Trophoblast cell (in vitro differentiated cells and primary cell): ENCODE measurements at regions not wholly inside any gene's neighbourhood (a gene's known extent, or its start where the extent isn't known, plus 50 kb on each side); places are given as distances from the start of the nearest gene placed in this dataset.

Experiments
- DNase-seq, 2 donors: peaks; one replicate each; pipeline ENCODE4 v3.0.0-alpha.2; 2016
- H2AFZ ChIP-seq: 2 replicates; pipeline ENCODE4 v1.6.1; 2013; ENCODE audit warnings: low read length, moderate library complexity, mild to moderate bottlenecking; ENCODE audit not compliant: insufficient read depth, poor library complexity
- H2AK5ac ChIP-seq: 2 replicates; pipeline ENCODE4 v1.6.1; 2013; ENCODE audit warnings: mild to moderate bottlenecking, low read length
- H2BK120ac ChIP-seq: 2 replicates; pipeline ENCODE4 v1.6.1; 2013; ENCODE audit warnings: low read length, mild to moderate bottlenecking, moderate library complexity; ENCODE audit not compliant: insufficient read depth, poor library complexity
- H2BK12ac ChIP-seq: 2 replicates; pipeline ENCODE4 v1.6.1; 2013; ENCODE audit warnings: mild to moderate bottlenecking, low read length, moderate library complexity
- H2BK5ac ChIP-seq: 2 replicates; pipeline ENCODE4 v1.6.1; 2013; ENCODE audit warnings: low read length, low read depth, moderate library complexity, mild to moderate bottlenecking; ENCODE audit not compliant: poor library complexity
- H3K14ac ChIP-seq: 2 replicates; pipeline ENCODE4 v1.6.1; 2013; ENCODE audit warnings: mild to moderate bottlenecking, low read length
- H3K18ac ChIP-seq: 2 replicates; pipeline ENCODE4 v1.6.1; 2013; ENCODE audit warnings: mild to moderate bottlenecking, low read length
- H3K23ac ChIP-seq: 2 replicates; pipeline ENCODE4 v1.6.1; 2013; ENCODE audit warnings: low read length
- H3K27ac ChIP-seq: 2 replicates; pipeline ENCODE4 v1.5.1; 2013; ENCODE audit warnings: low read depth, mild to moderate bottlenecking, inconsistent platforms, low read length, moderate library complexity
- H3K27me3 ChIP-seq: 2 replicates; pipeline ENCODE4 v1.6.1; 2013; ENCODE audit warnings: inconsistent platforms, mild to moderate bottlenecking, low read length, moderate library complexity; ENCODE audit not compliant: insufficient read depth
- H3K36me3 ChIP-seq, 2 experiments: 1 replicate in 1 of 2; 2 replicates in 1 of 2; pipeline ENCODE4 v1.6.1; 2013; ENCODE audit warnings: low read length in 2 of 2, mild to moderate bottlenecking in 2 of 2, moderate library complexity in 1 of 2; ENCODE audit not compliant: insufficient read depth in 2 of 2, control insufficient read depth in 1 of 2
- H3K4ac ChIP-seq: 2 replicates; pipeline ENCODE4 v1.6.1; 2013; ENCODE audit warnings: low read depth, mild to moderate bottlenecking, low read length, moderate library complexity
- H3K4me1 ChIP-seq, 2 experiments: 1 replicate in 1 of 2; 2 replicates in 1 of 2; pipeline ENCODE4 v1.6.1; 2013; ENCODE audit warnings: low read length in 2 of 2, mild to moderate bottlenecking in 2 of 2, moderate library complexity in 1 of 2; ENCODE audit not compliant: insufficient read depth in 2 of 2, control insufficient read depth in 1 of 2
- H3K4me2 ChIP-seq: 2 replicates; pipeline ENCODE4 v1.6.1; 2013; ENCODE audit warnings: inconsistent platforms, mild to moderate bottlenecking, low read length, moderate library complexity
- H3K4me3 ChIP-seq: 2 replicates; pipeline ENCODE4 v1.5.1; 2013; ENCODE audit warnings: mild to moderate bottlenecking, low read depth, low read length, inconsistent platforms
- H3K79me1 ChIP-seq: one replicate; pipeline ENCODE4 v1.6.1; 2013; ENCODE audit warnings: low read length
- H3K79me2 ChIP-seq: 2 replicates; pipeline ENCODE4 v1.6.1; 2013; ENCODE audit warnings: low read length, mild to moderate bottlenecking; ENCODE audit not compliant: control insufficient read depth, insufficient read depth, poor library complexity
- H3K9ac ChIP-seq: 2 replicates; pipeline ENCODE4 v1.6.1; 2013; ENCODE audit warnings: mild to moderate bottlenecking, low read length
- H3K9me3 ChIP-seq: 2 replicates; pipeline ENCODE4 v1.6.1; 2013; ENCODE audit warnings: low read depth, mild to moderate bottlenecking, control low read depth, inconsistent platforms, low read length; ENCODE audit not compliant: insufficient read depth
- H4K12ac ChIP-seq: 2 replicates; pipeline ENCODE4 v1.6.1; 2013; ENCODE audit warnings: low read depth, mild to moderate bottlenecking, low read length, moderate library complexity
- H4K8ac ChIP-seq: 2 replicates; pipeline ENCODE4 v1.6.1; 2013; ENCODE audit warnings: low read depth, mild to moderate bottlenecking, low read length, moderate library complexity
- H4K91ac ChIP-seq: one replicate; pipeline ENCODE4 v1.6.1; 2013; ENCODE audit warnings: low read depth, mild to moderate bottlenecking, low read length, moderate library complexity
- WGBS: extraction: QIAGEN DNeasy Blood & Tissue Kit; methylation state at CpG from one replicate; pipeline ENCODE4 v1.1.7; 2013; ENCODE audit warnings: missing lambda C conversion rate; ENCODE audit not compliant: insufficient read length, insufficient coverage; ENCODE audit errors: extremely low coverage; 5-methylcytosine and 5-hydroxymethylcytosine counted together

DNA sequence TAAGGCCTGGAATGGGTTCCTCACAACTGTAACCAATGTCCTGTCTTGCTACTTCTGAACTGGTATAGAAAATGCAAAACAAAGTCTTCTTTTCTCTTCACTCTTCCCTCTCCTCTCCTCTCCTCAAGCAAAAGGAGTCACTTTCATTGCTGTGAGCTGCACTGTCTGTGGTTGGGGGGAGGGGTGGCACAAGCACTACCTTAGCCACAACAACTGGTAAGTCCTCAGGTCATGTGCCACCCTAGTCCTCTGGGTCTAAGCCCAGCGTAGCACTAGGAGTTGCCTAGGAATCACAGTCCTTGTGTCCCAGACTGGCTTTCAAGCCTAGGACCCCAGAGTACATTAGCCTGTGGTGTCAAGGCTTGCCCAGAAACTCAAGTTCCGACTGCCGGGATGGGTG lies 859.3 kb upstream of the AMOT start:
- H3K27ac ChIP-seq, result no peak overlapping the region
- no peak overlapping the region for H3K4ac ChIP-seq
- no peak overlapping the region for H3K14ac ChIP-seq
- H3K9ac ChIP-seq, result no peak overlapping the region
- no peaks in the 10 kb centered on the region for H3K27me3 ChIP-seq
- H3K79me1 ChIP-seq, result no peaks in the 10 kb centered on the region
- no peak overlapping the region for H3K23ac ChIP-seq
- no peaks in the 10 kb centered on the region for H3K36me3 ChIP-seq
- no peak overlapping the region for H2BK120ac ChIP-seq
- no peak overlapping the region for H3K4me2 ChIP-seq
- H3K4me1 ChIP-seq, result no peaks in the 10 kb centered on the region
- no peak overlapping the region for H3K18ac ChIP-seq
- DNase-seq, result no peak
- H2AK5ac ChIP-seq, result no peak overlapping the region
- no peaks in the 10 kb centered on the region for H3K79me2 ChIP-seq
- H2AFZ ChIP-seq, result no peak overlapping the region
- no peaks in the 10 kb centered on the region for H3K9me3 ChIP-seq
- H2BK12ac ChIP-seq, result no peak overlapping the region
- H2BK5ac ChIP-seq, result no peak overlapping the region
- H4K91ac ChIP-seq, result no peak overlapping the region
- no peak overlapping the region for H4K12ac ChIP-seq
- H4K8ac ChIP-seq, result no peak overlapping the region
- WGBS, result no CpG with 5 or more reads among the region's 3 CpGs
- H3K4me3 ChIP-seq, result no peak overlapping the region

DNA sequence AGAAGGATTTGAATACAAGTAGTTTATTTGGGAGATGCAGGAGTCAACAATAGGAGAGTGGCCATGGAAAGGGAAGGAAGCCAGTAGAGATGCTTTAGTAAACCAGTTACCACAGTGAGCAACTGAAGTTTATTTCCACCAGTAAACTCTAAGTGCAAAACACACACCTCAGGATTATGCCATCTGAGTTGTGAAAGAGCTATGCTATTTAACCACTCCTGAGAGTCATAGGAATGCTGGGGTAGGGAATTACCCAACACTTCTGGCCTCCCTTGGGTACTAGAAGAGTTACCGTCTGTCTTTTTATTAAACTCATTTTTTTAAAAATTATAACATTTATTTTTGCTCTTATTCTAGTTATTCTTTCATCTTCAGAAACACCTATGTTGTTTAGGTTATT lies 834.6 kb upstream of the AMOT start:
- no peaks in the 10 kb centered on the region for H3K4me1 ChIP-seq
- H2BK5ac ChIP-seq, result no peak overlapping the region
- no peak overlapping the region for H3K14ac ChIP-seq
- no peaks in the 10 kb centered on the region for H3K9me3 ChIP-seq
- H3K4me3 ChIP-seq, result no peak overlapping the region
- no peaks in the 10 kb centered on the region for H3K27me3 ChIP-seq
- H2BK120ac ChIP-seq, result no peak overlapping the region
- H4K8ac ChIP-seq, result no peak overlapping the region
- no peak overlapping the region for H2AFZ ChIP-seq
- no peaks in the 10 kb centered on the region for H3K79me2 ChIP-seq
- no peak overlapping the region for H3K27ac ChIP-seq
- WGBS, result no CpG with 5 or more reads among the region's 1 CpG
- H3K4ac ChIP-seq, result no peak overlapping the region
- H3K79me1 ChIP-seq, result no peaks in the 10 kb centered on the region
- no peak overlapping the region for H4K12ac ChIP-seq
- H3K36me3 ChIP-seq, result no peaks in the 10 kb centered on the region
- H2AK5ac ChIP-seq, result no peak overlapping the region
- H3K9ac ChIP-seq, result no peak overlapping the region
- no peak overlapping the region for H4K91ac ChIP-seq
- H3K4me2 ChIP-seq, result no peak overlapping the region
- no peak overlapping the region for H3K23ac ChIP-seq
- H2BK12ac ChIP-seq, result no peak overlapping the region
- DNase-seq, result peak; percentile 0 to 56
- H3K18ac ChIP-seq, result no peak overlapping the region

DNA sequence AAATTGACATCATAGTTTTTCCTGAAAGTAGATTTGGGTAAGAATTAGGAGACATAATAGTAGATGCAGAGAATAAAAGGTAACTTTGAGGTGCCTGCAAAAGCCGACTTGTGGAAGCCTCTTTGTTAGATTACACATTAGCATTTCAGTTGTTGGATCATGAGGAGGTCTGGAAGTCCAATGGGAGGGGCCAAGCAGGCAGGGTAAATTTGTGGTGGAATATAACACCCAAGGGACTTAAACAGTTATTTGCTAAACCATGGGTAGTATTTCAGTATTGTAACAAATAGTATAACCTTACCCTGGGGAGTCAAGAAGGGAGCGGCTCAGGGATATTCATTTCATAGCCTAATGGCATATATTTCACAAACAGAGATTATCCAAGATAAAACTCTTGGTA lies 810.7 kb upstream of the AMOT start:
- Histone ChIP-seq H3K79me2 (no peaks in the 10 kb centered on the region), H3K79me1 (no peaks in the 10 kb centered on the region), H3K27ac (no peak overlapping the region), H2BK12ac (no peak overlapping the region), H3K23ac (no peak overlapping the region), H3K4me3 (no peak overlapping the region), H2BK120ac (no peak overlapping the region), H3K36me3 (no peaks in the 10 kb centered on the region), H3K18ac (no peak overlapping the region), H3K4me2 (no peak overlapping the region), H2AK5ac (no peak overlapping the region), H3K14ac (no peak overlapping the region), H3K27me3 (no peaks in the 10 kb centered on the region), H4K91ac (no peak overlapping the region), H4K12ac (no peak overlapping the region), H2AFZ (no peak overlapping the region), H3K9ac (no peak overlapping the region), H4K8ac (no peak overlapping the region), H2BK5ac (no peak overlapping the region), H3K9me3 (no peaks in the 10 kb centered on the region), H3K4me1 (no peaks in the 10 kb centered on the region), H3K4ac (no peak overlapping the region)
- no CpG with 5 or more reads among the region's 2 CpGs for WGBS
- DNase-seq, result no peak

DNA sequence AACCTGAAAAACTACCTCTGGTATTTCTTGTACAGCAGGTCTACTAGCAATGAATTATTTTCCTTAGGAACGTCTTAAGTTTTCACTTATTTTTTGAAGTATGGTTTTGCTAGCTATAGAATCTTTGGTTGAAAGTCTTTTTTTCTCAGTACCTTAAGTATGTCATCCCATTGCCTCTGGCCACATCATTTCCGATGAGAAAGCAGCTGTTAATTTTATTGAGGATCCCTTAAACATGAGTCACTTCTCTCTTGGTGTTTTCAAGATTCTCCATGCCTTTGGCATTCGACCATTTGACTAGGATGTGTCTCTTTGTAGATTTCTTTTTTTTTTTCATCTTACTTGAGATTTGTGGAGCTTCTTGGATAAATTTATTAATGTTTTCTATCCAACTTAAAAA lies 803.8 kb upstream of the AMOT start:
- H2AK5ac ChIP-seq, result no peak overlapping the region
- H3K4me1 ChIP-seq, result no peaks in the 10 kb centered on the region
- H3K4ac ChIP-seq, result no peak overlapping the region
- H2AFZ ChIP-seq, result no peak overlapping the region
- no peak overlapping the region for H3K18ac ChIP-seq
- no peak overlapping the region for H4K91ac ChIP-seq
- H3K79me2 ChIP-seq, result no peaks in the 10 kb centered on the region
- H3K4me2 ChIP-seq, result no peak overlapping the region
- H3K9me3 ChIP-seq, result no peaks in the 10 kb centered on the region
- no peak overlapping the region for H2BK12ac ChIP-seq
- H3K4me3 ChIP-seq, result no peak overlapping the region
- no peak overlapping the region for H4K8ac ChIP-seq
- no peak overlapping the region for H3K27ac ChIP-seq
- H3K9ac ChIP-seq, result no peak overlapping the region
- no peaks in the 10 kb centered on the region for H3K36me3 ChIP-seq
- WGBS, result no CpG with 5 or more reads among the region's 3 CpGs
- no peak overlapping the region for H3K23ac ChIP-seq
- no peaks in the 10 kb centered on the region for H3K79me1 ChIP-seq
- H2BK5ac ChIP-seq, result no peak overlapping the region
- no peak overlapping the region for H2BK120ac ChIP-seq
- no peak for DNase-seq
- H3K14ac ChIP-seq, result no peak overlapping the region
- no peaks in the 10 kb centered on the region for H3K27me3 ChIP-seq
- no peak overlapping the region for H4K12ac ChIP-seq
